ENCODE measurements at regions not wholly inside any gene's neighbourhood (a gene's known extent, or its start where the extent isn't known, plus 50 kb on each side); places are given as distances from the start of the nearest gene placed in this dataset.

- H3K79me2 ChIP-seq (ENCODE audit: insufficient read depth, low read length), result no peaks in the 10 kb centered on the region
- H2BK120ac ChIP-seq (ENCODE audit: low read depth, low read length, poor library complexity, severe bottlenecking), result no peak overlapping the region
- H2AFZ ChIP-seq (ENCODE audit: low read length), result no peak overlapping the region
- no peak for TF ChIP-seq CTCF (conservative IDR thresholded peaks at IDR 0.05)
- no peaks in the 10 kb centered on the region for H3K79me1 ChIP-seq (ENCODE audit: insufficient read depth, low read depth, low read length, poor library complexity, severe bottlenecking)
- H3K27ac ChIP-seq (ENCODE audit: insufficient read length, low read depth, low read length), result no peak overlapping the region
- no peaks in the 10 kb centered on the region for H4K20me1 ChIP-seq (ENCODE audit: control insufficient read depth, insufficient read depth, insufficient read length)
- H3K9me3 ChIP-seq (ENCODE audit: control insufficient read depth, low read depth, low read length), result no peaks in the 10 kb centered on the region
- no peak overlapping the region for H3K14ac ChIP-seq (ENCODE audit: insufficient read depth, low read length)
- H2BK15ac ChIP-seq (ENCODE audit: low read depth, low read length), result no peak overlapping the region
- no peak overlapping the region for H2AK5ac ChIP-seq (ENCODE audit: insufficient read length, low read length)
- no peaks in the 10 kb centered on the region for H3K4me1 ChIP-seq (ENCODE audit: insufficient read depth, low read length)
- no peak overlapping the region for H3T11ph ChIP-seq (ENCODE audit: low read length)
- no CpG with 5 or more reads among the region's 3 CpGs for WGBS (ENCODE audit: extremely low coverage, insufficient read length, low lambda C conversion rate)
- H4K8ac ChIP-seq (replicated peaks; ENCODE audit: insufficient read length, low read depth, low read length), result no peak overlapping the region
- H3K36me3 Mint-ChIP-seq (ENCODE audit: insufficient read depth in 1 of 3, low read depth in 3 of 3), result peaks cover 0 to 12% (median 3%) of the 10 kb centered on the region in 3 experiments; a peak in 6 of 7 replicates
- no peak for DNase-seq
- no peak overlapping the region for H3K9ac ChIP-seq (ENCODE audit: extremely low read depth, insufficient read length, low read length)
- no peak overlapping the region for H3K4ac ChIP-seq (ENCODE audit: low read depth, low read length)
- H3K23ac ChIP-seq (ENCODE audit: insufficient read length, low read depth, low read length), result no peak overlapping the region
- H2BK5ac ChIP-seq (ENCODE audit: insufficient read length, low read length), result no peak overlapping the region
- H3K27me3 ChIP-seq (ENCODE audit: insufficient read depth, low read length), result peaks cover 8% of the 10 kb centered on the region; the same call in 1 of the 2 replicates
- H3K4me2 ChIP-seq (ENCODE audit: insufficient read depth, insufficient read length, low read length), result no peak overlapping the region
- peaks cover 50% of the 10 kb centered on the region for H3K27me3 Mint-ChIP-seq (ENCODE audit: low read depth)
- H3K4me1 Mint-ChIP-seq, result peaks cover 19% of the 10 kb centered on the region in 2 experiments
- H3K23me2 ChIP-seq (ENCODE audit: insufficient read length, low read depth, low read length, poor library complexity, severe bottlenecking), result no peaks in the 10 kb centered on the region
- H4K91ac ChIP-seq (ENCODE audit: insufficient read length, low read depth, low read length), result no peak overlapping the region
- no peak overlapping the region for H3K4me3 Mint-ChIP-seq
- no peak overlapping the region for H2BK12ac ChIP-seq (ENCODE audit: insufficient read length, low read depth, low read length)
- no peak overlapping the region for H3K56ac ChIP-seq (ENCODE audit: insufficient read length, low read depth, low read length)
- H3K18ac ChIP-seq (ENCODE audit: insufficient read length, low read depth, low read length), result no peak overlapping the region
- no peaks in the 10 kb centered on the region for H3K9me3 Mint-ChIP-seq
- H2BK20ac ChIP-seq (ENCODE audit: low read depth, low read length, poor library complexity, severe bottlenecking), result no peak overlapping the region
- H4K5ac ChIP-seq (ENCODE audit: insufficient read length, low read depth, low read length), result no peak overlapping the region
- no peak overlapping the region for H3K27ac Mint-ChIP-seq
Observed at GRCh38 chr1:232463225-232463624, 166.7 kb downstream of the SIPA1L2 start.
